Thyroid gland (tissue), 4 donors: ENCODE measurements at regions not wholly inside any gene's neighbourhood (a gene's known extent, or its start where the extent isn't known, plus 50 kb on each side); places are given as distances from the start of the nearest gene placed in this dataset.

Experiments
- POLR2A ChIP-seq, 2 donors: fragments of 450-650 bp; IDR thresholded peaks; one replicate each; pipeline ENCODE4 v1.6.1; 2017; ENCODE audit warnings: antibody characterized with exemption in 2 of 2, mild to moderate bottlenecking in 2 of 2, moderate library complexity in 1 of 2
- TF ChIP-seq, protein P1 (sequence below), 6 experiments: fragments of 200-600 bp in 3 of 6; fragments of 450-650 bp in 3 of 6; sonication (generic) in 3 of 6; IDR thresholded peaks; one replicate each; pipeline ENCODE4 v1.5.1; 2016 to 2019; ENCODE audit warnings: antibody characterized with exemption in 6 of 6, mild to moderate bottlenecking in 2 of 6, inconsistent platforms in 1 of 6, moderate library complexity in 1 of 6

DNA sequence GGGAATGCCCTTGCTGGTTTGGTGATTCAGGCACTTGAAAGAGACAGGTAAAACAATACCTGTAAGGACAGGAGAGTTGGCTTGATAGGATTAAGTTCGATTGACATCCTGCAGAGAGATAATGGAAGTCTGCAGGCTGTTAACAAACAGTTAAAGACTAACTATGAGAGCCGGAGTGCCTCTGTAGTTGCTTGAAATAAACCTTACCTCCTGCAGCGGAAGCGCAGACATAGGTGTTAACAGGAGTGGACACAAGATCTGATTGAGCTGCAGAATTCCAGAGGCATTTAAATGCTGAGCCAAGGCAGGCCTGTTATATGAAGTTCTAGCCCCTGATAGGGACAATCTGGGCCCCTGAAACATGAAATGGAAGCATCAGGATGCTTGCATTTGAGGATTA, 416.7 kb upstream of the MAOA start:
- TF ChIP-seq, protein P1, sequence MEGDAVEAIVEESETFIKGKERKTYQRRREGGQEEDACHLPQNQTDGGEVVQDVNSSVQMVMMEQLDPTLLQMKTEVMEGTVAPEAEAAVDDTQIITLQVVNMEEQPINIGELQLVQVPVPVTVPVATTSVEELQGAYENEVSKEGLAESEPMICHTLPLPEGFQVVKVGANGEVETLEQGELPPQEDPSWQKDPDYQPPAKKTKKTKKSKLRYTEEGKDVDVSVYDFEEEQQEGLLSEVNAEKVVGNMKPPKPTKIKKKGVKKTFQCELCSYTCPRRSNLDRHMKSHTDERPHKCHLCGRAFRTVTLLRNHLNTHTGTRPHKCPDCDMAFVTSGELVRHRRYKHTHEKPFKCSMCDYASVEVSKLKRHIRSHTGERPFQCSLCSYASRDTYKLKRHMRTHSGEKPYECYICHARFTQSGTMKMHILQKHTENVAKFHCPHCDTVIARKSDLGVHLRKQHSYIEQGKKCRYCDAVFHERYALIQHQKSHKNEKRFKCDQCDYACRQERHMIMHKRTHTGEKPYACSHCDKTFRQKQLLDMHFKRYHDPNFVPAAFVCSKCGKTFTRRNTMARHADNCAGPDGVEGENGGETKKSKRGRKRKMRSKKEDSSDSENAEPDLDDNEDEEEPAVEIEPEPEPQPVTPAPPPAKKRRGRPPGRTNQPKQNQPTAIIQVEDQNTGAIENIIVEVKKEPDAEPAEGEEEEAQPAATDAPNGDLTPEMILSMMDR (IDR thresholded peaks at IDR 0.05) = no peak
- no peak for TF ChIP-seq POLR2A (IDR thresholded peaks at IDR 0.05)
